Breast epithelium (tissue), 4 donors: ENCODE measurements at regions not wholly inside any gene's neighbourhood (a gene's known extent, or its start where the extent isn't known, plus 50 kb on each side); places are given as distances from the start of the nearest gene placed in this dataset.

Experiments used
- DNase-seq, 2 donors: peaks; one replicate each; pipeline ENCODE4 v3.0.0-alpha.2; 2019; ENCODE audit warnings: low spot score in 2 of 2
- H3K27ac ChIP-seq, 2 donors: fragments of 200-600 bp; sonication (generic) in 1 of 2; one replicate each; pipeline ENCODE4 v1.5.1; 2016 to 2019; ENCODE audit warnings: mild to moderate bottlenecking in 1 of 2
- H3K27me3 ChIP-seq, 2 donors: fragments of 200-600 bp; sonication (generic) in 1 of 2; one replicate each; pipeline versions ENCODE4 v1.5.1 to v1.6.0; 2017 to 2019; ENCODE audit warnings: control low read depth in 1 of 2, mild to moderate bottlenecking in 1 of 2
- H3K36me3 ChIP-seq: fragments of 200-600 bp; one replicate; pipeline ENCODE4 v1.5.1; 2019
- H3K4me1 ChIP-seq, 2 donors: fragments of 200-600 bp; sonication (generic); one replicate each; pipeline ENCODE4 v1.5.1; 2016 to 2019; ENCODE audit warnings: control low read depth in 1 of 2
- H3K4me3 ChIP-seq, 3 donors: fragments of 200-600 bp; sonication (generic); 1 replicate in 2 of 3; 2 replicates in 1 of 3; pipeline ENCODE4 v1.5.1; 2016 to 2019; ENCODE audit warnings: mild to moderate bottlenecking in 3 of 3, moderate library complexity in 2 of 3
- H3K9me3 ChIP-seq, 2 donors: fragments of 200-600 bp; sonication (generic) in 1 of 2; one replicate each; pipeline ENCODE4 v1.5.1; 2016 to 2019; ENCODE audit warnings: control low read depth in 1 of 2
- CTCF ChIP-seq, 3 donors: fragments of 450-650 bp; IDR thresholded peaks; one replicate each; pipeline ENCODE4 v1.5.1; 2016 to 2017; ENCODE audit warnings: antibody characterized with exemption in 3 of 3, mild to moderate bottlenecking in 3 of 3, moderate library complexity in 3 of 3
- POLR2A ChIP-seq: fragments of 450-650 bp; IDR thresholded peaks from one replicate; pipeline ENCODE4 v1.6.1; 2016; ENCODE audit warnings: antibody characterized with exemption, mild to moderate bottlenecking, moderate library complexity
- POLR2AphosphoS5 ChIP-seq, 3 donors: sonication (generic); formaldehyde crosslinking; IDR thresholded peaks; one replicate each; pipeline ENCODE4 v1.6.1; 2017; ENCODE audit warnings: antibody characterized with exemption in 3 of 3
- intact Hi-C: fragments of 100-400 bp; cut with DNase I; formaldehyde crosslinking; loops from one replicate; pipeline ENCODE4 v1.15.1; 2023; ENCODE audit warnings: low total_unique reads

DNA sequence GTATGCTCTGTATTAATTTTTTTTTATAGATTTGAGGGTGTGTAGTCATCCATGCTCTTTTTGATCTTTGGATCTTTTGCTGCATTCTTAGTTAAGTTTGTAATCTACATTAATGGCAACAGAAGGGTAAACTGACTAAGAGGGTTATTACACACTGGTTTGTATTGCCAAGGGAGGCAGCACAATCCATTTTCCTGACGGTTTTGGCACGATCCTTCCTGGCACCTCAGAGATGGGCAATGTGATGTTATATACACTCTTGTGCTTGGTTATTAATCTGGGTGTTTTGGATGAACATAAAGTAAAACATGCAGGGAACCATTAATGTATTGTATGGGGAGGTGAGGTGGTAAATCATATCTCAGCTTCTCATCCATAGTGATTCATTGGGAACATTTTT lies 98.8 kb upstream of the SLC38A2 start:
- intact Hi-C loops, result no loop called here
- Histone ChIP-seq H3K27me3 (no peaks in the 10 kb centered on the region), H3K4me3 (no peak overlapping the region), H3K36me3 (no peaks in the 10 kb centered on the region), H3K4me1 (no peaks in the 10 kb centered on the region), H3K27ac (no peak overlapping the region), H3K9me3 (no peaks in the 10 kb centered on the region)
- no peak for DNase-seq
- TF ChIP-seq POLR2A (no peak), POLR2AphosphoS5 (IDR thresholded peaks at IDR 0.05) (no peak), CTCF (IDR thresholded peaks at IDR 0.05) (no peak)

- Histone ChIP-seq H3K27me3 (no peaks in the 10 kb centered on the region), H3K36me3 (no peaks in the 10 kb centered on the region), H3K27ac (no peak overlapping the region), H3K4me1 (no peaks in the 10 kb centered on the region), H3K4me3 (no peak overlapping the region), H3K9me3 (no peaks in the 10 kb centered on the region)
- DNase-seq, result no peak
- TF ChIP-seq POLR2AphosphoS5 (IDR thresholded peaks at IDR 0.05) (no peak), POLR2A (no peak), CTCF (IDR thresholded peaks at IDR 0.05) (no peak)
- intact Hi-C loops, result no loop called here
Measured at GRCh38 chr12:46470975-46471374, 98.4 kb upstream of the SLC38A2 start.

DNA sequence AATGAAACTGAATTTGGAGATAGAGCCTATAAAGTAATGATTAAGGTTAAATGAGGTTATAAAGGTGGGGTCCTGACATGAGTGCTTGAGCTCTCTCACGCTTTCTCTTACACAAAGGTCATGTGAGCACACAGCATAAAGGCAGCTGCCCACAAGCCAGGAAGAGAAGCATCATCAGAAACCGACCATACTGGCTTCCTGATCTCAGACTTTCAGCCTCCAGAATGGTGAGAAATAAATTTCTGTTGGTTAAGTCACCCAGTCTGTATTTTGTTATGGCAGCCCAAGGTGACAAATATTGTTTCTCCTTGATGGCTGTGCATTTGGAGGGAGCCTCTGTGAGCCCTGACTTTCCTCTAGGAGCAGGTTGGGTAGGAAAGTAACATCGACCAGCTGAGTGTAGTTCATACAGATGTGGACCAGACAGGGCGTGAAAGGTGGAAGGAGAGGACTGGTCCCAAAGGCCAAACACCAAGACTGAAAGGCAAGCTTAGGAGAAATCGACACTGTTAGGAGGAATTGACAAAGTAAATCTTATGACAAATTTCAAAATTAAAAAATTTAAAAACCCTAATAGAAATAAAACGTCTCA lies 97.6 kb upstream of the SLC38A2 start:
- Histone ChIP-seq H3K27me3 (no peaks in the 10 kb centered on the region), H3K9me3 (no peaks in the 10 kb centered on the region), H3K4me1 (no peaks in the 10 kb centered on the region), H3K27ac (no peak overlapping the region), H3K4me3 (no peak overlapping the region), H3K36me3 (no peaks in the 10 kb centered on the region)
- DNase-seq, result no peak
- intact Hi-C loops, result no loop called here
- TF ChIP-seq CTCF (IDR thresholded peaks at IDR 0.05) (no peak), POLR2AphosphoS5 (IDR thresholded peaks at IDR 0.05) (no peak), POLR2A (no peak)

GRCh38 chr12:46468813-46469212 lies 96.2 kb upstream of the SLC38A2 start:
- no peaks in the 10 kb centered on the region for H3K4me1 ChIP-seq

GRCh38 chr12:46468160-46468559 lies 95.6 kb upstream of the SLC38A2 start:
- H3K4me3 ChIP-seq, result no peak overlapping the region
- intact Hi-C loops, result no loop called here
- H3K36me3 ChIP-seq, result no peaks in the 10 kb centered on the region
- H3K27ac ChIP-seq, result no peak overlapping the region
- TF ChIP-seq CTCF (IDR thresholded peaks at IDR 0.05), result no peak
- no peak for TF ChIP-seq POLR2A
- TF ChIP-seq POLR2AphosphoS5 (IDR thresholded peaks at IDR 0.05), result no peak
- no peaks in the 10 kb centered on the region for H3K27me3 ChIP-seq
- H3K4me1 ChIP-seq, result no peaks in the 10 kb centered on the region
- DNase-seq, result no peak
- no peaks in the 10 kb centered on the region for H3K9me3 ChIP-seq

More at GRCh38 chr12:46468813-46469212, 96.2 kb upstream of the SLC38A2 start:
- intact Hi-C loops, result no loop called here
- TF ChIP-seq POLR2A, result no peak
- no peak for TF ChIP-seq CTCF (IDR thresholded peaks at IDR 0.05)
- no peak for TF ChIP-seq POLR2AphosphoS5 (IDR thresholded peaks at IDR 0.05)
- H3K4me3 ChIP-seq, result no peak overlapping the region
- no peaks in the 10 kb centered on the region for H3K27me3 ChIP-seq
- no peaks in the 10 kb centered on the region for H3K9me3 ChIP-seq
- no peak overlapping the region for H3K27ac ChIP-seq
- DNase-seq, result no peak
- no peaks in the 10 kb centered on the region for H3K36me3 ChIP-seq
